IPS-NIHi11 (cell line): ENCODE measurements at regions not wholly inside any gene's neighbourhood (a gene's known extent, or its start where the extent isn't known, plus 50 kb on each side); places are given as distances from the start of the nearest gene placed in this dataset.

Experiments used
- DNase-seq: peaks from one replicate; pipeline ENCODE4 v3.0.0; 2012; ENCODE audit warnings: mixed read lengths, low spot score

- no peak for DNase-seq
These were observed 93.0 kb downstream of the MTPAP start for GRCh38 chr10:30256084-30256483.

- DNase-seq = no peak
These were observed 94.2 kb downstream of the MTPAP start for GRCh38 chr10:30254926-30255325.

GRCh38 chr10:30248728-30249127, 100.3 kb downstream of the MTPAP start:
- DNase-seq = no peak

GRCh38 chr10:30247704-30248103, 101.4 kb downstream of the MTPAP start:
- DNase-seq = no peak

GRCh38 chr10:30241422-30242110, 107.5 kb downstream of the MTPAP start:
- DNase-seq = no peak

- no peak for DNase-seq
These were observed 110.2 kb downstream of the MTPAP start for GRCh38 chr10:30238836-30239235.

- DNase-seq = no peak
These were observed 115.7 kb downstream of the MTPAP start for GRCh38 chr10:30233186-30233959.

GRCh38 chr10:30231709-30232108, 117.4 kb downstream of the MTPAP start:
- DNase-seq = no peak

- DNase-seq = no peak
These were observed 117.9 kb downstream of the MTPAP start for GRCh38 chr10:30231071-30231652.

- DNase-seq = no peak
These were observed 119.5 kb downstream of the MTPAP start for GRCh38 chr10:30229536-30229935.

GRCh38 chr10:30228417-30229036, 120.6 kb downstream of the MTPAP start:
- DNase-seq = no peak

GRCh38 chr10:30227481-30227880, 121.6 kb downstream of the MTPAP start:
- DNase-seq = no peak

- DNase-seq = peak; percentile 28
These were observed 128.9 kb downstream of the MTPAP start for GRCh38 chr10:30219971-30220751.

GRCh38 chr10:30216821-30217220, 132.3 kb downstream of the MTPAP start:
- no peak for DNase-seq

- no peak for DNase-seq
These were observed 133.5 kb downstream of the MTPAP start for GRCh38 chr10:30215623-30216022.

- no peak for DNase-seq
These were observed 133.9 kb downstream of the MTPAP start for GRCh38 chr10:30215141-30215540.

- DNase-seq = no peak
These were observed 138.8 kb downstream of the MTPAP start for GRCh38 chr10:30210296-30210695.

- DNase-seq = no peak
These were observed 140.7 kb downstream of the MTPAP start for GRCh38 chr10:30208330-30208729.

- no peak for DNase-seq
These were observed 141.5 kb downstream of the MTPAP start for GRCh38 chr10:30207485-30208052.

GRCh38 chr10:30200017-30200415, 140.6 kb upstream of the JCAD start:
- no peak for DNase-seq

- no peak for DNase-seq
These were observed 140.1 kb upstream of the JCAD start for GRCh38 chr10:30199376-30200016.
